Esophagus squamous epithelium (tissue), 5 donors: ENCODE measurements at regions not wholly inside any gene's neighbourhood (a gene's known extent, or its start where the extent isn't known, plus 50 kb on each side); places are given as distances from the start of the nearest gene placed in this dataset.

Source experiments
- DNase-seq: peaks from one replicate; lab custom pipeline; 2025; lab: John Stamatoyannopoulos, UW
- H3K27ac ChIP-seq, 4 donors: fragments of 200-600 bp; sonication (generic); one replicate each; pipeline ENCODE4 v1.5.1; 2016 to 2019; ENCODE audit warnings: mild to moderate bottlenecking in 1 of 4
- H3K27me3 ChIP-seq, 4 donors: fragments of 200-600 bp; sonication (generic); 1 replicate in 3 of 4; 2 replicates in 1 of 4; pipeline versions ENCODE4 v1.5.1 to v1.6.0; 2017 to 2021; ENCODE audit warnings: antibody characterized with exemption in 1 of 4
- H3K36me3 ChIP-seq, 3 donors: fragments of 200-600 bp; sonication (generic); one replicate each; pipeline ENCODE4 v1.5.1; 2016 to 2019
- H3K4me1 ChIP-seq, 3 donors: fragments of 200-600 bp; sonication (generic); one replicate each; pipeline ENCODE4 v1.5.1; 2017 to 2019
- H3K4me3 ChIP-seq, 4 donors: fragments of 200-600 bp; sonication (generic); 1 replicate in 3 of 4; 2 replicates in 1 of 4; pipeline ENCODE4 v1.5.1; 2016 to 2019; ENCODE audit warnings: mild to moderate bottlenecking in 2 of 4, moderate library complexity in 1 of 4
- H3K9me3 ChIP-seq, 3 donors: fragments of 200-600 bp; sonication (generic); one replicate each; pipeline ENCODE4 v1.5.1; 2016 to 2019
- POLR2A ChIP-seq, 4 donors: fragments of 450-650 bp; IDR thresholded peaks; one replicate each; pipeline ENCODE4 v1.6.1; 2017; ENCODE audit warnings: antibody characterized with exemption in 4 of 4, mild to moderate bottlenecking in 4 of 4, moderate library complexity in 3 of 4
- WGBS, 2 donors: methylation state at CpG; one replicate each; pipeline ENCODE4 v1.1.5; 2018; 5-methylcytosine and 5-hydroxymethylcytosine counted together
- intact Hi-C: fragments of 100-400 bp; cut with DNase I; formaldehyde crosslinking; loops from one replicate; pipeline ENCODE4 v1.15.0; 2022
- TF ChIP-seq, protein P1 (sequence below), 6 experiments: fragments of 450-650 bp in 4 of 6; fragments of 200-600 bp in 2 of 6; sonication (generic) in 2 of 6; IDR thresholded peaks; one replicate each; pipeline ENCODE4 v1.5.1; 2016 to 2019; ENCODE audit warnings: antibody characterized with exemption in 6 of 6, mild to moderate bottlenecking in 4 of 6, moderate library complexity in 4 of 6
- donor health status: DM: yes; HTN: yes; CAD: no.

DNA sequence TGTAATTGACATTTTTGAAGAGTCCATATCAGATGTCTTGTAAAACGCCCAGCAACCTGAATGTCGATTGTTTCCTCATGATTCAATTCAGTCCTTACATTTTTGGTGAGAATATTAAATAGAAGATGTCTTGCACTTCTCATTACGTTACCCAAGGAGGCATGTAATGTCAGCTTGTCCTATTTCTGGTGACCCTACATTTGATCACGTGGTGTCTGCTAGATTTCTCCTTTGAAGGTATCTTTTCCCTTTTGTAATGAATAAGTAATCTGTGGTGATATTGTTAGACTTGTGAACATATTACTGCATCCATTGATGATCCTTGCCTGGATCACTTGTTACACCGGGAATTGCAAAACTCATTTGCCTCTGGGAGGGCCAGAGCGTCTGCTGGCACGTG is 87.6 kb upstream of the DISP3 start:
- DNase-seq = no peak
- Histone ChIP-seq H3K27me3 (peaks cover 0 to 76% (median 0%) of the 10 kb centered on the region in 4 donors), H3K36me3 (no peaks in the 10 kb centered on the region), H3K4me1 (no peaks in the 10 kb centered on the region), H3K4me3 (no peak overlapping the region), H3K9me3 (no peaks in the 10 kb centered on the region), H3K27ac (no peak overlapping the region)
- 77 to 78% methylated on average over 4 to 7 of the region's 7 CpGs for WGBS, 2 donors
- no peak for TF ChIP-seq POLR2A (IDR thresholded peaks at IDR 0.05)
- TF ChIP-seq, protein P1, sequence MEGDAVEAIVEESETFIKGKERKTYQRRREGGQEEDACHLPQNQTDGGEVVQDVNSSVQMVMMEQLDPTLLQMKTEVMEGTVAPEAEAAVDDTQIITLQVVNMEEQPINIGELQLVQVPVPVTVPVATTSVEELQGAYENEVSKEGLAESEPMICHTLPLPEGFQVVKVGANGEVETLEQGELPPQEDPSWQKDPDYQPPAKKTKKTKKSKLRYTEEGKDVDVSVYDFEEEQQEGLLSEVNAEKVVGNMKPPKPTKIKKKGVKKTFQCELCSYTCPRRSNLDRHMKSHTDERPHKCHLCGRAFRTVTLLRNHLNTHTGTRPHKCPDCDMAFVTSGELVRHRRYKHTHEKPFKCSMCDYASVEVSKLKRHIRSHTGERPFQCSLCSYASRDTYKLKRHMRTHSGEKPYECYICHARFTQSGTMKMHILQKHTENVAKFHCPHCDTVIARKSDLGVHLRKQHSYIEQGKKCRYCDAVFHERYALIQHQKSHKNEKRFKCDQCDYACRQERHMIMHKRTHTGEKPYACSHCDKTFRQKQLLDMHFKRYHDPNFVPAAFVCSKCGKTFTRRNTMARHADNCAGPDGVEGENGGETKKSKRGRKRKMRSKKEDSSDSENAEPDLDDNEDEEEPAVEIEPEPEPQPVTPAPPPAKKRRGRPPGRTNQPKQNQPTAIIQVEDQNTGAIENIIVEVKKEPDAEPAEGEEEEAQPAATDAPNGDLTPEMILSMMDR (IDR thresholded peaks at IDR 0.05) = no peak
- intact Hi-C loops = no loop called here

DNA sequence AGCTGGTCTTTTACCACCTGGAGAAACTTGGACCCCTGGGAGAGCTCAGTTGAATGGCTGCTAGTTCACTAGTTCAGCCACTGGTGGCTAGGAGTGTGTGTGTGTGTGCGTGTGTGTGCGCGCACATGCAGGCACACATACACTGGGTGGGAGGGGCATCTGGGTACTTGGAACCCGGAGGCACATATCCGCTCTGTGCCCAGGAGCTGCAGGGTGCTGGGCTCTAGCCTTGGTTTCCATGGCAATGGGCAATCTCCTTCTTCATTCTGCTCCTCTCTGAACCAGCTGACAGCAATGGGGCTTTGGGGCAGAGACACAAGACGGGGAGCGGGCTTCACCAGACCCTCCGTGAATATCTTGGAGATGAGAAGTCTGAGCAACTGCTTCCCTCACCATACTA is 87.1 kb upstream of the DISP3 start:
- TF ChIP-seq POLR2A (IDR thresholded peaks at IDR 0.05) = no peak
- TF ChIP-seq, protein P1 (IDR thresholded peaks at IDR 0.05) = no peak
- no peaks in the 10 kb centered on the region for H3K4me1 ChIP-seq
- peaks cover 0 to 76% (median 0%) of the 10 kb centered on the region in 4 donors for H3K27me3 ChIP-seq
- DNase-seq = no peak
- no peaks in the 10 kb centered on the region for H3K9me3 ChIP-seq
- intact Hi-C loops = no loop called here
- WGBS, 2 donors = 63 to 92% methylated on average over 3 to 4 of the region's 8 CpGs
- no peak overlapping the region for H3K4me3 ChIP-seq
- H3K36me3 ChIP-seq = no peaks in the 10 kb centered on the region
- H3K27ac ChIP-seq = no peak overlapping the region

DNA sequence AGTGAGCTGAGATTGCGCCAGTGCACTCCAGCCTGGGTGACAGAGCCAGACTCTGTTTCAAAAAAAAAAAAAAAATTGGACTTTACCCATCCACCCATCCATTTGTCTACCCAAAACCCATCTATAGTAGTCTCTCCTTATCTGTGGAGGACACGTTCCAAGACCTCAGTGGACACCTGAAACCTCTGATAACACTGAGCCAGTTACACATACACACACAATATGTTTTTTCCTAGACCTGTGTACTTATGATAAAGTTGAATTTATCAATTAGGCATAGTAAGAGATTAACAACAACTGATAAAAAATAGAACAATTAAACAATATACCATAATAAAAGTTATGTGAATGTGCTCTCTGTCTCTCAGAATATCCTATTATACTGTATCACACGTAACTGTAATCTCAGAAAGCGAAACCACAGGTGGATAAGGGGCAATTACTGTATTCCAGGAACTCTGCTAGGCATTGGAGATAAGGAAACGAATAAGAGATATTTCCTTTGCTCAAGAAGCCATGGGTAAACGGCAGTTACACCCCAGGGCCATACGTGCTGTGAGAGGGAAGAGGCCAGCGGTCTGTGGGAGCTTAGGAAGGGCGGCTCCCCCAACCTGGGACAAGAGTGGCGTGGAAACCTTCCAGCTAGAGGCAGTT is 84.2 kb upstream of the DISP3 start:
- Histone ChIP-seq H3K4me3 (no peak overlapping the region), H3K9me3 (no peaks in the 10 kb centered on the region)
- TF ChIP-seq, protein P1 (IDR thresholded peaks at IDR 0.05) = no peak
- TF ChIP-seq POLR2A (IDR thresholded peaks at IDR 0.05) = no peak

DNA sequence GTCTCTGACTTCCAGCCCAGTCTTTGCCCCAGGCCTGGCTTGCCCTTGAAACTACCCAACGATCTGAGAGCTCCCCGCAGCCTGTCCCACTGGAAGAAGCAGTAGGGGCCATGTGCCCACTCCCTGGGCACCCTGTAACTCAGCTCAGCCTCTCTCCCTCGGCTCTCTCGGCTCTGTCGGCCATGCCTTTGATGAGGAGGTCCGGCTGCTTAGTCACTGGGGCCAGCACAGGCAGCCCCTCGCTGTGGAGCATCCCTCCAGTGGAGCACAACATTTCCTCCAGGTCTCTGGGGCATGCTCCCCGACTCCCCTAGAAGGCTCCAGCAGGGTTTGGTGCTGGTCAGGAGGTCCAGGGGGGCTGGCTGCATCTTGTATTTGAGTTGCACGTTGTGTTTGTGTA is 83.3 kb upstream of the DISP3 start:
- intact Hi-C loops = no loop called here
- DNase-seq = no peak
- H3K4me1 ChIP-seq = no peaks in the 10 kb centered on the region
- TF ChIP-seq, protein P1 (IDR thresholded peaks at IDR 0.05) = no peak
- TF ChIP-seq POLR2A (IDR thresholded peaks at IDR 0.05) = no peak
- H3K9me3 ChIP-seq = no peaks in the 10 kb centered on the region
- no peak overlapping the region for H3K27ac ChIP-seq
- no peaks in the 10 kb centered on the region for H3K36me3 ChIP-seq
- peaks cover 0 to 82% (median 0%) of the 10 kb centered on the region in 4 donors for H3K27me3 ChIP-seq
- no peak overlapping the region for H3K4me3 ChIP-seq
- WGBS, 2 donors = 53% methylated on average over 6 of the region's 9 CpGs; no CpG with 5 or more reads in 1 of the 2 donors

More for the DNA sequence above, 84.2 kb upstream of the DISP3 start:
- Histone ChIP-seq H3K4me1 (no peaks in the 10 kb centered on the region), H3K27me3 (peaks cover 0 to 85% (median 0%) of the 10 kb centered on the region in 4 donors), H3K27ac (no peak overlapping the region), H3K36me3 (no peaks in the 10 kb centered on the region)
- intact Hi-C loops = no loop called here
- WGBS, 2 donors = 47 to 55% methylated on average over 10 of the region's 10 CpGs
- no peak for DNase-seq

DNA sequence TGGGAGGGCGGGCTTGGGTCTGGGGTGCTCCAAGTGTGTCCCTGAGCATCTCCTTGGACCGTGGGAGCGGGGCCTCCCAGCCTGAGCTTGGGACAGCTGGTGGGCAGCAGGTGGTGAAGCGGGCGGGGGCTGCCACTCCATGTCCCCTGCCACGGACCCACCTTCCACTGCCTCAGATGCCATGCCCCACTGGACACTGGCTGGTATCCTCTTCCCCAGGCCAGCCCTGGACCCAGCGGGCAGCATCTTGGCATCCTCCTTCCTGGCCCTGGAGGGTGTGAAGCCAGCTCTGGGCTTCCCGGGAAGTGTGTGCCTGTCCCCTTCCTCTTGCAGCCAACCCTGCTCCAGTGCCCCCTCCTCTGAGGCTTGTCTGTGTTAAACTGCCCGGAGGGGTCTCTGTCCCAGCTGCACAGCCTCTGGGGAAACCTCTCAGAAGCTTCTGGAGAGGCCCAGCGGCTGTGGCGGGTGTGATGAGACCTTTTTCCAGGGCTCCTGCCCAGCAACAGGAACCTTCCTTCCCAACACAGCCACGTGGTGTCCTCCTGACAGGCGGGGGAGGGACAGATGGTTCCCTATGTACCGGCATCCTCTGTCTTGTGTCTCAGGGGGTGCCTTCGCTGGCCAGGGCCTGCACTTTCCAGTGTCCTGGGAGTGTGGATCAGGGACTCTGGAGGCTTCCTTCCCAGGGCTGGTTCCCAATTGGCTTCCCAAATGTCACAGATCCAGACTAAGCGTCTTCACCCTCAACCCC is 81.6 kb upstream of the DISP3 start:
- Histone ChIP-seq H3K36me3 (no peaks in the 10 kb centered on the region), H3K9me3 (no peaks in the 10 kb centered on the region), H3K4me3 (no peak overlapping the region), H3K4me1 (no peaks in the 10 kb centered on the region), H3K27ac (no peak overlapping the region), H3K27me3 (peaks cover 0 to 66% (median 0%) of the 10 kb centered on the region in 4 donors)
- intact Hi-C loops = no loop called here
- no peak for TF ChIP-seq POLR2A (IDR thresholded peaks at IDR 0.05)
- TF ChIP-seq, protein P1 (IDR thresholded peaks at IDR 0.05) = no peak
- 53 to 70% methylated on average over 4 to 14 of the region's 16 CpGs for WGBS, 2 donors
- DNase-seq = no peak
